GM12878 (cell line): ENCODE measurements at regions not wholly inside any gene's neighbourhood (a gene's known extent, or its start where the extent isn't known, plus 50 kb on each side); places are given as distances from the start of the nearest gene placed in this dataset.

ENCODE experiments used
- MEF2B ChIP-seq: fragments of 450-650 bp; IDR thresholded peaks from 2 replicates; pipeline ENCODE4 v1.6.1; 2018; ENCODE audit warnings: mild to moderate bottlenecking, moderate library complexity; ENCODE audit not compliant: partially characterized antibody, poor library complexity, severe bottlenecking
- PML ChIP-seq: IDR thresholded peaks from 2 replicates; pipeline ENCODE4 v1.6.1; 2012; ENCODE audit warnings: low read length, inconsistent platforms
- STAT3 ChIP-seq: IDR thresholded peaks from 2 replicates; pipeline ENCODE4 v1.6.1; 2011; ENCODE audit warnings: low read depth, low read length, improper control_type of control experiment
- ZSCAN29 ChIP-seq: fragments of 450-650 bp; IDR thresholded peaks from 2 replicates; pipeline ENCODE4 v1.6.1; 2017; ENCODE audit warnings: mild to moderate bottlenecking, moderate library complexity
- TF ChIP-seq, protein P1 (sequence below): fragments of 150-350 bp; IDR thresholded peaks from 2 replicates; pipeline ENCODE4 v1.6.1; 2016; ENCODE audit warnings: low read depth, low read length
- TF ChIP-seq, protein P2 (sequence below): IDR thresholded peaks from 2 replicates; pipeline ENCODE4 v1.6.1; 2011; ENCODE audit warnings: borderline replicate concordance, low read depth, mild to moderate bottlenecking, moderate library complexity, low read length; ENCODE audit not compliant: insufficient read depth, poor library complexity, severe bottlenecking

DNA sequence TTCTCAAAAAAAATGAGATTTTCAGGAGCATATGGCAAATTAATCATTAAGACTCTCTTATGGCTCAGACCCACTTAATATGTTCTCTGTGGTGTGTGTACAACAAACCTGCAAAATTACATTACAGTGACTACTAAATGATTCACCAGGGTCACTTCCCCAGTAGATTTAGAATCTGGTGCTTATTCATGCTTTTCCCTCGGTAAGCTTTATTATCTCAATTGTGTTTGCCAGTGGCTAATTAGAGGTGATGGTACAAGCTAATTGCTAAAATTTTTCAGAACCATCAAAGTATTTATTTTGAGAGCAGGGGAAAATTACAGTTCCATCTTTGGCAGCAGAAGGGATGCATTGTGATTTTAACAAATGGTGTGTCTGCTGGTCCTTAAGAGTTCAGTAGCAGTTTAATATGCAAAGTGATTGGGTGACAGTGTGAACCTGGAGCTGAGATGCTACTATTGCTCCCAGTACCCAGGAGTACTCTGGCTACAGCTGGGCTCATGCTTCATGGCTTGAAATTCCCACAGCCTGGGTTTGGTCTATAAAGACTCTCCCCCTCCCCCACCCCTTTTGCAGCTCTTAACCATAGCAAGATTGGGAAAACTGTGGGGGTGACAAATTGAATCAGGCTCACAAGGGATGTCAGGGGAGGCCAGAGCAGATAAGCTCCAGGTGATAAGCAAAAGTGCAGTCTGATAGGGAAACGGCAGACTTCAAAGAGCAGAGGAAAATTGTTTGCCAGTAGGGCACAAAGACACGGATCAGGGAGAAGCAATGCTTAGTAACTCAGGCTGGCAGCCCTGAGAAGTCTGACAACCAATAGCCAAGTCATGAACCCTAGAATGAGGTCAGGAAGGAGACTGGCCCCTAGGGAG, 92.8 kb upstream of the RAD23B start (continued):
- TF ChIP-seq, protein P1, sequence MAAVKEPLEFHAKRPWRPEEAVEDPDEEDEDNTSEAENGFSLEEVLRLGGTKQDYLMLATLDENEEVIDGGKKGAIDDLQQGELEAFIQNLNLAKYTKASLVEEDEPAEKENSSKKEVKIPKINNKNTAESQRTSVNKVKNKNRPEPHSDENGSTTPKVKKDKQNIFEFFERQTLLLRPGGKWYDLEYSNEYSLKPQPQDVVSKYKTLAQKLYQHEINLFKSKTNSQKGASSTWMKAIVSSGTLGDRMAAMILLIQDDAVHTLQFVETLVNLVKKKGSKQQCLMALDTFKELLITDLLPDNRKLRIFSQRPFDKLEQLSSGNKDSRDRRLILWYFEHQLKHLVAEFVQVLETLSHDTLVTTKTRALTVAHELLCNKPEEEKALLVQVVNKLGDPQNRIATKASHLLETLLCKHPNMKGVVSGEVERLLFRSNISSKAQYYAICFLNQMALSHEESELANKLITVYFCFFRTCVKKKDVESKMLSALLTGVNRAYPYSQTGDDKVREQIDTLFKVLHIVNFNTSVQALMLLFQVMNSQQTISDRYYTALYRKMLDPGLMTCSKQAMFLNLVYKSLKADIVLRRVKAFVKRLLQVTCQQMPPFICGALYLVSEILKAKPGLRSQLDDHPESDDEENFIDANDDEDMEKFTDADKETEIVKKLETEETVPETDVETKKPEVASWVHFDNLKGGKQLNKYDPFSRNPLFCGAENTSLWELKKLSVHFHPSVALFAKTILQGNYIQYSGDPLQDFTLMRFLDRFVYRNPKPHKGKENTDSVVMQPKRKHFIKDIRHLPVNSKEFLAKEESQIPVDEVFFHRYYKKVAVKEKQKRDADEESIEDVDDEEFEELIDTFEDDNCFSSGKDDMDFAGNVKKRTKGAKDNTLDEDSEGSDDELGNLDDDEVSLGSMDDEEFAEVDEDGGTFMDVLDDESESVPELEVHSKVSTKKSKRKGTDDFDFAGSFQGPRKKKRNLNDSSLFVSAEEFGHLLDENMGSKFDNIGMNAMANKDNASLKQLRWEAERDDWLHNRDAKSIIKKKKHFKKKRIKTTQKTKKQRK, result no peak
- TF ChIP-seq MEF2B (peak; percentile 37), ZSCAN29 (no peak), PML (no peak), STAT3 (no peak)
- TF ChIP-seq, protein P2, sequence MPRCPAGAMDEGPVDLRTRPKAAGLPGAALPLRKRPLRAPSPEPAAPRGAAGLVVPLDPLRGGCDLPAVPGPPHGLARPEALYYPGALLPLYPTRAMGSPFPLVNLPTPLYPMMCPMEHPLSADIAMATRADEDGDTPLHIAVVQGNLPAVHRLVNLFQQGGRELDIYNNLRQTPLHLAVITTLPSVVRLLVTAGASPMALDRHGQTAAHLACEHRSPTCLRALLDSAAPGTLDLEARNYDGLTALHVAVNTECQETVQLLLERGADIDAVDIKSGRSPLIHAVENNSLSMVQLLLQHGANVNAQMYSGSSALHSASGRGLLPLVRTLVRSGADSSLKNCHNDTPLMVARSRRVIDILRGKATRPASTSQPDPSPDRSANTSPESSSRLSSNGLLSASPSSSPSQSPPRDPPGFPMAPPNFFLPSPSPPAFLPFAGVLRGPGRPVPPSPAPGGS, result no peak
